ENCODE measurements at regions not wholly inside any gene's neighbourhood (a gene's known extent, or its start where the extent isn't known, plus 50 kb on each side); places are given as distances from the start of the nearest gene placed in this dataset.
"Not testable (repeated sequence)": the region's sequence is repeated elsewhere in the genome, so short reads cannot be mapped to it uniquely, and the experiment has no call there.

- DNase-seq (ENCODE audit: low read depth in 2 of 2): no peak
These were observed 56.4 kb downstream of the FOXF2 start for GRCh38 chr6:1445650-1446330.

GRCh38 chr6:1449896-1450295 is 60.5 kb downstream of the FOXF2 start:
- DNase-seq (ENCODE audit: low read depth in 2 of 2): no peak

- no peak for DNase-seq (ENCODE audit: low read depth in 2 of 2)
These were observed 63.6 kb downstream of the FOXF2 start for GRCh38 chr6:1453024-1453423.

- DNase-seq (ENCODE audit: low read depth in 2 of 2): not testable (repeated sequence)
These were observed 67.4 kb downstream of the FOXF2 start for GRCh38 chr6:1456816-1457215.

- DNase-seq (ENCODE audit: low read depth in 2 of 2): peak; percentile 36 to 46
These were observed 71.8 kb downstream of the FOXF2 start for GRCh38 chr6:1461207-1461606.

- DNase-seq (ENCODE audit: low read depth in 2 of 2): no peak
These were observed 72.4 kb downstream of the FOXF2 start for GRCh38 chr6:1461736-1462135.

- no peak for DNase-seq (ENCODE audit: low read depth in 2 of 2)
These were observed 73.9 kb downstream of the FOXF2 start for GRCh38 chr6:1463275-1463674.

- DNase-seq (ENCODE audit: low read depth in 2 of 2): no peak
These were observed 74.5 kb downstream of the FOXF2 start for GRCh38 chr6:1463751-1464426.

- DNase-seq (ENCODE audit: low read depth in 2 of 2): no peak
These were observed 75.5 kb downstream of the FOXF2 start for GRCh38 chr6:1464781-1465370.

- DNase-seq (ENCODE audit: low read depth in 2 of 2): no peak
These were observed 78.8 kb downstream of the FOXF2 start for GRCh38 chr6:1468126-1468525.

GRCh38 chr6:1470040-1470439 is 80.7 kb downstream of the FOXF2 start:
- DNase-seq (ENCODE audit: low read depth in 2 of 2): no peak

- DNase-seq (ENCODE audit: low read depth in 2 of 2): no peak
These were observed 83.3 kb downstream of the FOXF2 start for GRCh38 chr6:1472643-1473042.

GRCh38 chr6:1473166-1473565 is 83.8 kb downstream of the FOXF2 start:
- no peak for DNase-seq (ENCODE audit: low read depth in 2 of 2)

GRCh38 chr6:1473598-1473997 is 84.2 kb downstream of the FOXF2 start:
- DNase-seq (ENCODE audit: low read depth in 2 of 2): no peak

- no peak for DNase-seq (ENCODE audit: low read depth in 2 of 2)
These were observed 84.8 kb downstream of the FOXF2 start for GRCh38 chr6:1474205-1474604.

- DNase-seq (ENCODE audit: low read depth in 2 of 2): no peak
These were observed 85.8 kb downstream of the FOXF2 start for GRCh38 chr6:1475174-1475573.

- peak; percentile 30 to 33 for DNase-seq (ENCODE audit: low read depth in 2 of 2)
These were observed 88.2 kb downstream of the FOXF2 start for GRCh38 chr6:1477432-1478090.

GRCh38 chr6:1478163-1478826 is 88.9 kb downstream of the FOXF2 start:
- not testable (repeated sequence) for DNase-seq (ENCODE audit: low read depth in 2 of 2)

- peak; percentile 87 to 88 for DNase-seq (ENCODE audit: low read depth in 2 of 2)
These were observed 89.7 kb downstream of the FOXF2 start for GRCh38 chr6:1479095-1479494.

- no peak for DNase-seq (ENCODE audit: low read depth in 2 of 2)
These were observed 90.3 kb downstream of the FOXF2 start for GRCh38 chr6:1479601-1480221.

GRCh38 chr6:1481286-1481685 is 91.9 kb downstream of the FOXF2 start:
- DNase-seq (ENCODE audit: low read depth in 2 of 2): no peak

All from fibroblast of skin of left biceps (primary cell).